SJSA1 (cell line): ENCODE measurements at regions not wholly inside any gene's neighbourhood (a gene's known extent, or its start where the extent isn't known, plus 50 kb on each side); places are given as distances from the start of the nearest gene placed in this dataset.

Source experiments
- DNase-seq, 2 experiments: peaks; one replicate each; pipeline ENCODE4 v3.0.0-alpha.2; 2015 to 2020; ENCODE audit warnings: low spot score in 2 of 2, low read depth in 1 of 2
- H3K27ac ChIP-seq: fragments of 250-450 bp; sonication (Bioruptor Pico); 2 replicates; pipeline ENCODE4 v1.5.1; 2020; ENCODE audit warnings: mild to moderate bottlenecking, moderate library complexity
- H3K27me3 ChIP-seq: fragments of 250-450 bp; sonication (Bioruptor Pico); replicated peaks from 2 replicates; pipeline ENCODE4 v1.5.1; 2020; ENCODE audit warnings: mild to moderate bottlenecking, moderate library complexity
- H3K36me3 ChIP-seq: fragments of 250-450 bp; sonication (Bioruptor Pico); 2 replicates; pipeline ENCODE4 v1.5.1; 2020; ENCODE audit warnings: mild to moderate bottlenecking
- H3K4me1 ChIP-seq: fragments of 250-450 bp; sonication (Bioruptor Pico); replicated peaks from 2 replicates; pipeline ENCODE4 v1.6.1; 2021; ENCODE audit warnings: mild to moderate bottlenecking
- H3K4me3 ChIP-seq: fragments of 250-450 bp; sonication (Bioruptor Pico); 2 replicates; pipeline ENCODE4 v1.5.1; 2020; ENCODE audit warnings: mild to moderate bottlenecking
- H3K9me3 ChIP-seq: fragments of 250-450 bp; sonication (Bioruptor Pico); replicated peaks from 2 replicates; pipeline ENCODE4 v1.5.1; 2020; ENCODE audit warnings: mild to moderate bottlenecking

DNA sequence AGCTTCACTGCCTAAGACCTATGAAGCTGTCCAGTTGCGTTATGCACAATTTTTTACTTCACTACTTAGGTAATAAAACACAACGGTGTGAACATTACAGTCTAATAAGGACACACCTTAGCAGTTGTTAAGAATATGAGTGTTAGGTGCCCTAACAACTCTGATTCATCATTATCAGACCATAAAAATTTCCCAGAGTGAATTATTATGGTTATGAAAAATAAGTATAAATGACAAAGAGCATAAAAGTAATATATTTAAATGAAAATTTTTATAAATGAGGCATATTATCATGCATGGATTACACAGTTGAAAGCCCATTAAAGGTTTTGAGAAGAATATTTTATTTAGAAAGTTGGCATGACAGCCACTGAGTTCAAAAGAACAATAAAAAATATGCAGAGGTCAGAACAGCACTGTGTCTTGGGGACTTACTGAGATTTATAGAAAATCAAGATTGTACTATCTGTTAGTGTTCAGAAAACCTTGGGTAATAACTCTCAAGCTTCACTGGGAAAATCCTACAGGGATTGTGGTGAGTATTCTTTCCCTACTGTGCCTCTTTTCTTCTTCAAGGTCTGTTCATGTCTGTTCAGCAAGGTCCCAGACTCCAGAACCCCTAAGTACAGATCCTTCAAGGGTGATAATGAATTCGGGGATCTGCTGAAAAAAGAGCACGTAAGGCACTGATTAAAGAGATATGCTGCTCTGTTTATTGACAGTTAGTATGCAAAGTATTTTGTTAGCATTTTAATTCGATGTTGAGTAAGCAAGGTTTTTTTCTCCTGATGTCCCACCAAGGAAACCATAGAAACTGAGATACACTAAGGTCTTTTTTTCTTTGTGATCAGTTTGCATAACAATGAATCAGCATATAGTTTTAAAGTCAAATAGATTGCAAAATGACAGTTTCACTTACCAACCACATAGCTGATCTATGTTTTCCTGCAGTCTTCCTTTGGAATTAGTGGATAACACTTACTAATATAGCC, 250.0 kb downstream of the DSEL start:
- Histone ChIP-seq H3K27ac (peak overlapping the region; percentile 85), H3K4me1 (peaks cover 23% of the 10 kb centered on the region), H3K9me3 (no peaks in the 10 kb centered on the region), H3K27me3 (no peaks in the 10 kb centered on the region), H3K4me3 (no peak overlapping the region), H3K36me3 (no peaks in the 10 kb centered on the region)
- DNase-seq, result peak in 1 of 2 experiments; percentile 42

DNA sequence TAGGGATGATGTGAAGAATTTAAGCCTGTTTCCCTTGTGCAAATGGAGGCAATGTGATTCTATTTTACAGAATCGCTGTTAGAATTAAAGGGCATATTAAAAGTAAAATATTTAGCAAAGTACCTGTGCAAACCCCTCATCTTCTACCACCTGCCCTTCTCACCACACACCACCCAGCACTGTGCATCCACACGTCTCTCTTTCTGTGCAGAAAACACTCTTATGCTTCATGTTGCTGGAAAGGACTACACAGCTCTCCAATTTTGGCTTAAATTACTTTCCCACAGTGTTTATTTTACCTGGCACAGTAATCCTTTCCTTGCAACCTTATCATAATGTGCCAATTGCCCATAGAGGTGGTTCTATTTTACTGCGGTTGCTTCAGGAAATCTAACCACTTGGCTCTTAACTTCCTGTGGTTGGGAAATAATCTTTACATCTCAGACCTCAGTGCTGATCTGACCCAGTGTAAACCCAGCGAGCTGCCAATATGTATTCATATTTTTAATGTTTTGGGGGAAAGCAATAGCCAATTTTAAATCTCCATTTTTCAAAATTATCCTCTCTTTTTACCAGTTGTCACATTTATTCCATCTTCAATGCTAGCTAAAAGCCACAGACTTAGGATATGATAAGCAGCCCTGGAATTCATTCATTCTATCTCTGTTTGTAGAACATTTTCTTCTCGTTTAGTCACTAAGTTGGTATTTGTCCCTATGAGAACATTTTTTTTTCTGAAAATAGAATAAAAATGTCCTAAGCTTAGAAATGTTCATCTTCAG, 250.9 kb downstream of the DSEL start:
- peaks cover 23% of the 10 kb centered on the region for H3K4me1 ChIP-seq
- no peaks in the 10 kb centered on the region for H3K9me3 ChIP-seq
- peak overlapping the region; percentile 85 for H3K27ac ChIP-seq
- no peaks in the 10 kb centered on the region for H3K27me3 ChIP-seq
- no peaks in the 10 kb centered on the region for H3K36me3 ChIP-seq
- peak in 1 of 2 experiments; percentile 78 for DNase-seq
- H3K4me3 ChIP-seq, result no peak overlapping the region

DNA sequence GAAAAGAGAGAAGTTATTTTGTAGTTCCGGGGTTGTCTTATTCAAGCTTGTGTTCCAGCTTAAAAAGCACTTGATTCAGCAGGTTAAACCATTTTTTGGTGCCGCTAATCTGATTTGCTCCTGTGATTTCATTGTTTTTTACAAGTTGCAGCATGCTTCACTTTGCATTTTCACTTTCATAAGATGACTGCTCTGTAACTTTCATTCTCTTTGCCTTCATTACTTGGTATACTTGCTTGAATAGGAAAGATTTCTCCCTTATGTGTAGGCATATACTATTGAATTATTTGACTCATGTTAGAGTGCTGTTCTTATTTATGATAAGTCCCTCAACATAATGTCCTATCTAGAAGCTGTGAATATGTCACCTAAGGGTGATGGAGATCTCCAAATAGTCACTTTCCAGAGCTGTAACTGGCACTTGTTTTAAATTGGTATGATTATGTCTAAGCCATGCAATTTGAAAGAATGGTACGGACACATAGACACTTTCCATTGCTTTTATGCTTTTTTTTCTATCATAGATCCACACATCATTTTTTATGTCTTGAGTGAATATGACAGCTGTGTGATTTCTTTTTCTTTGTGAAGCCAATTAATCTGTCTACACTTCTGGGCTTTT, 254.5 kb downstream of the DSEL start:
- no peak for DNase-seq
- H3K4me3 ChIP-seq, result no peak overlapping the region

DNA sequence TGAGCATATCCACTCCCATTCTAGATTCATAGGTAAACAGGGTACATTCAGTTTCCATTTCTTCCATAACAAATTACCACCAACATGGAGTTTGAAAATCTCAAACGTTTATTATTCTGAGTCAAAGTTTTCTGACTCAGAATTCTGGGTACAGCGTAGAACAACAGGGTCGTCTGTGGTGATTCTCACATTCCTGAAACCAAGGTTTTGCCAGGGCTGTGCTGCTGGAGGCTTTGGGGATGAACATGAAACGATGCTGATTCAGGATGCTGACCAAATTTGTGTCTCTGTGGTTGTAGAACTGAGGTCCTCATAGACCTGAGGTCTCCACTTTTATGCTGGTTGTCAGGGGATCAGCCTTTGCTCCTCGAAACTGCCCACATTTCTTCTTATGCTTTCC, 255.7 kb downstream of the DSEL start:
- no peak overlapping the region for H3K4me3 ChIP-seq
- no peaks in the 10 kb centered on the region for H3K36me3 ChIP-seq
- no peak for DNase-seq
- H3K4me1 ChIP-seq, result peaks cover 10% of the 10 kb centered on the region
- H3K27me3 ChIP-seq, result no peaks in the 10 kb centered on the region
- H3K9me3 ChIP-seq, result no peaks in the 10 kb centered on the region
- H3K27ac ChIP-seq, result no peak overlapping the region

More for the DNA sequence above, 254.5 kb downstream of the DSEL start:
- H3K27me3 ChIP-seq, result no peaks in the 10 kb centered on the region
- H3K36me3 ChIP-seq, result no peaks in the 10 kb centered on the region
- H3K4me1 ChIP-seq, result peaks cover 22% of the 10 kb centered on the region
- H3K27ac ChIP-seq, result no peak overlapping the region
- no peaks in the 10 kb centered on the region for H3K9me3 ChIP-seq

DNA sequence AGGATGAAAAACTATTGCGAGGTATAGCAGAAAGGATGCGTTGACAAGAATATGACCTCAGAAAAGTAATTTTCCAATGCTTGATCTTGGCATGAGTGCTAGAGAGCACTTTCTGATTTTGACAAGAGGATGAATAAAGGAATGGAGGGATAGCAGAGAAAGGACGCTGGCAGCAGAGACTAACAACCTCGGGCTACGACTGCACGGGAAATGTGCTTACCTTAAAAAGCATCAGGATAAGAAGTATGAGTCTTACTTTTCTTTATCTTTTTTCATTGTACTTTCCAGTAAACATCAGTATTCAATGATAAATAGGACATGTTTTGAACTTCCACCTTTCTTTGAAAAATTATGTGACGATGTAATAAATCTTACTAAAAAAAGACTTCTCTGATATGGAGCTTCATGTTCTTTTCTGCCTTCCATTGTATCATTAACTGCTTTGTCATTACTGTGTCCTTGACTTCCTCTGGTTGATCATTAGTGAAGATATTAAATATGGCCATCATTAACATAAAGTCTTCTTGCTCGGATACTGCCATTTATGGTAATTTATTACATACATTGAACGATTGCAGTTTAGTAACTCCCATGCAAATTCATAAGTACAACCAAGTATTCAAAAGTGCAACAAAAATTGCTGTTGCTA, 265.6 kb downstream of the DSEL start:
- no peak overlapping the region for H3K27ac ChIP-seq
- no peaks in the 10 kb centered on the region for H3K36me3 ChIP-seq
- H3K9me3 ChIP-seq, result no peaks in the 10 kb centered on the region
- no peaks in the 10 kb centered on the region for H3K4me1 ChIP-seq
- no peak overlapping the region for H3K4me3 ChIP-seq
- no peak for DNase-seq
- no peaks in the 10 kb centered on the region for H3K27me3 ChIP-seq

DNA sequence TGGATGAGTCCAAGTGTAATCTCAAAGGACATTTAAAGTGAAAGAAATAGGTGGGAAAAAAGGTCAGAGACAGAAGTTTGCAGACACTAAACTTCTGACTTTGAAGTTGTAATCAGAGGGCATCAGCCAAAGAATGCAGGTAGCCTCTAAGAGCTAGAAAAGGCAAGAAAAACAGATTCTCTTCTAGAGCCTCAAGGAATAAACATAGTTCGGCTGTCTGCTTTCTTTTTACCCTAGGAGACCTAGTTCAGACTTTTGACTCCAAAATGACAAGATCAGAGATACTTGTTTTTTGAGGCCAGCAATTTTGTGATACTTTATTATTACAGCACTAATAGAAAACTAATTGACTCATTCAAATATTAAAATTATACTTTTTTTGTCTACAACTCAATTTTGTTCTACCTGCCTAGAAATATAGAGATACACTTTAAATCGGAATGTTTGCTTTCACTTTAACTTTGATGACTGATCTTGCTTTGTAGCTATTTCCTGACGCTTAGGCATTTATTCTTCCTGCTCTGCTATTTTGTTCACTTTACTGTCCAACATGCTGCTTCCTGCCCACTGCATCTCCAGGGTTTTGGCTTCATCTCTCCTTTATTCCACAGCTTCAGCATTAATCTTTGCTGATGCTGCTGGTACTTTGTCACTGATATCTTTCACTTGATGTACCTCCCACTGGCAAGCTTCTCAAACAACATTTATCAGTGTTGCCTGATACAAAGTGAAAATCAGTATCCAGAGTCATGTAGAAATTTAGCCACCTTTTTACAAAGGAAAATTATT, 272.5 kb downstream of the DSEL start:
- H3K27ac ChIP-seq, result no peak overlapping the region
- H3K36me3 ChIP-seq, result no peaks in the 10 kb centered on the region
- no peaks in the 10 kb centered on the region for H3K27me3 ChIP-seq
- no peak for DNase-seq
- H3K4me3 ChIP-seq, result peak overlapping the region; percentile 14
- H3K4me1 ChIP-seq, result peaks cover 4% of the 10 kb centered on the region; the same call in 1 of the 2 replicates
- no peaks in the 10 kb centered on the region for H3K9me3 ChIP-seq

DNA sequence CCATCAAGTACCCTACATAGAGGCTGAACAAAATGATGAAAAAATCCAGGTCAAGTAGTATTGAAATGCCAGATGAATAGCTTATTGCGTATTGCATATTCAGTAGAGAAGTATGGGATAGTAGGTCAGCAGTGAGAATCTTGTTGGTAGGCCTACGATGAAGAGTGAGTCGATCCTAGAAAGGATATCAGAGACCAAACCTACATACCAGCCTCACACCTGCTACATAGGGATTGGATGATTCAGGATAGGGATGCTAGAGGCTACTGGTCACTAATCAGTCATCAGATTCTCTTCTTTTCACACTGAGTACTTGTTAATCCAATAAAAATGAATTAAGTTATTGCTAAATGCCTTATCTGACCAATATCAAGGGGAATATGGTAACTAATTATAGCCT, 274.5 kb downstream of the DSEL start:
- Histone ChIP-seq H3K9me3 (no peaks in the 10 kb centered on the region), H3K27ac (no peak overlapping the region), H3K27me3 (no peaks in the 10 kb centered on the region), H3K4me3 (no peak overlapping the region), H3K36me3 (no peaks in the 10 kb centered on the region), H3K4me1 (peaks cover 4% of the 10 kb centered on the region; the same call in 1 of the 2 replicates)
- no peak for DNase-seq

DNA sequence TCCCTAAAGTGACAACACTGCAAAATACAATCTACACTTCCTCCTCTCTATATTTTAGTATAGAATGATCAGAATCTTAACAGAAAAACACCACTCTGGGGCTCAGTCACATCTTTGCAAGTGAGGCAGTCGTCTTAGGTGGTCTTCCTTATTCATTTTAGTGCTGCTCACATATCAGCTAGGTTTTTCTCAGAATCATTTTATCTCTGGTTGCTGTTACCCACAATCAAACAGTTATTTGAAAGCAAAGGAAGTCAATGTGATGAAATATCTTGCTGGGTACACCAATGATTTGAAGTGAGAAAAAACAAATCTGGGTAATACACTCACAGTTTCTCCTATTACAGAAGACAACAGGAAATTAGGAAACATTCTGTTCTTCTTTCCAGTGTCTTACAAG, 275.2 kb downstream of the DSEL start:
- no peaks in the 10 kb centered on the region for H3K36me3 ChIP-seq
- peaks cover 4% of the 10 kb centered on the region; the same call in 1 of the 2 replicates for H3K4me1 ChIP-seq
- no peak for DNase-seq

DNA sequence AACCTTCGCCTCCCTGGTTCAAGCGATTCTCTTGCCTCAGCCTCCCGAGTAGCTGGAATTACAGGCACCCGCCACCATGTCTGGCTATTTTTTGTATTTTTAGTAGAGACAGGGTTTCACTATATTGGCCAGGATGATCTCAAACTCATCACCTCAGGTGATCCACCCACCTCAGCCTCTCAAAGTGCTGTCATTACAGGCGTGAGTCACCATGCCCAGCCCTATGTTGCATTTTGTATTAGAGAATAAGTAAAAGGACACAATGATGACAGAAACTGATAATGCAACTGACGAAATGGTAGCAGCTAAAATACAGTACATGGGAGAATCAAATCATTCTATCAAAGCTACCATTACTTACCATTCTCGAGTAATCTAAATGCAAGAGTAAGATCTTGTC, 276.7 kb downstream of the DSEL start:
- Histone ChIP-seq H3K27ac (no peak overlapping the region), H3K4me1 (peaks cover 4% of the 10 kb centered on the region; the same call in 1 of the 2 replicates), H3K27me3 (no peaks in the 10 kb centered on the region), H3K9me3 (no peaks in the 10 kb centered on the region), H3K4me3 (no peak overlapping the region), H3K36me3 (no peaks in the 10 kb centered on the region)
- no peak for DNase-seq

More for the DNA sequence above, 275.2 kb downstream of the DSEL start:
- Histone ChIP-seq H3K27ac (no peak overlapping the region), H3K4me3 (no peak overlapping the region), H3K9me3 (no peaks in the 10 kb centered on the region), H3K27me3 (no peaks in the 10 kb centered on the region)

DNA sequence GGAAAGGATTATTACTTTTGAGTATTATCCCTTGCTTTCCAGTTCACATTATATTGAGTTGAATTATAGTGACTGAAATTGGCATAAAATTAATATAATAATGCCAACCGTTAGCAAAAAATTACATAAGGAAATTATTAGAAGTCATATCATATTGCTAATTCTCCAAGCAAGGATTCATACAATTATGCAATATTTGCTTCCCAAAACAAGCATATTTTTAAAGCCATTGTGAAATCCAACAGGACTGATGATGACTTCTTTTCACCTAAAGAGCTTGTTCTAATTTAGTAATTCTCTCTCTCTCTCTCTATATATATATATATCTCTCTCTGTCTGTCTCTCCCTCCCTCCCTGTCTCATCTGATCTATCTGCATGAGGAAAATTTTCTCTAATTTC, 283.5 kb downstream of the DSEL start:
- Histone ChIP-seq H3K36me3 (no peaks in the 10 kb centered on the region), H3K4me1 (no peaks in the 10 kb centered on the region), H3K27me3 (no peaks in the 10 kb centered on the region), H3K27ac (0 out of 2 replicates have a peak overlapping the region, but pooled peaks have one; percentile 7), H3K4me3 (no peak overlapping the region), H3K9me3 (no peaks in the 10 kb centered on the region)
- DNase-seq, result no peak

DNA sequence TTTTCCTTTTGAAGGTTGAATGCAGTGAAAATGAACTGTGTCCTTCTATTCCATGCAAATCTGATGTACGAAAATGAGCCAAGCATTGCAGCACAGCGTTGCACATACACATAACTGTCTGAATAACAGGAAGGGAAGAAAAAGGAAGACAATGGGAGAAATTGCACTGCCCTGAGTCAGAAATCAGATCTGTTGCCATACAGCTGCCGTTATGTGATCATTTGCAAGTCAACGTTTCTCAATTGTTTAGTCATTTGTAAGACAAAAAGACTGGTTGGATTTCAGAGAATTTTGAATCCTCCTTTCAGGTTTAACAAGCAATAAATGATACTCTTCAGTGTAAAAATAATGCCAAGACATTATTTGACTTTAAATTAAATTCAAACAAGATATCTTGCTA, 284.1 kb downstream of the DSEL start:
- peak in 1 of 2 experiments; percentile 22 for DNase-seq
- H3K36me3 ChIP-seq, result no peaks in the 10 kb centered on the region
- H3K27ac ChIP-seq, result peak overlapping the region; percentile 22; the same call in 1 of the 2 replicates
- H3K4me3 ChIP-seq, result no peak overlapping the region
- H3K27me3 ChIP-seq, result no peaks in the 10 kb centered on the region
- no peaks in the 10 kb centered on the region for H3K4me1 ChIP-seq
- no peaks in the 10 kb centered on the region for H3K9me3 ChIP-seq

DNA sequence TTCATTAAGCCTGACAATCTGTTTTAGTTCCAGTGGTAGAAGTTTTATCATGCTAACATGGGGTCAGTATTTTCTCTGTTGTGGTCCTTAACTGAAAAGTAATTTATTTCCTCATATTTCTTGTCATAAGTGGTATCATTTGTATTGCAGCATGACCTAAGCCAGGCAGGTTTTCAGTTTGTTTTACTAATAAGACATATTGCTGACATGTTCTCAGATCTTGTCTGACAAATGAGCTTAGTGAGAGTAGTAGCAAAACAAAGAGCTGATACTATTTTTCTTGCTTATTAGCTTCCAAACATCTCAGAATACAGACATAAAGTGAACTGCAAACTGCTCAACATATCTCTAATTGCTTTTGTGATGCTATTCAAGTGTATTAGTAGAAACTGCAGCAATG, 293.6 kb downstream of the DSEL start:
- no peak overlapping the region for H3K27ac ChIP-seq
- no peak for DNase-seq
- H3K36me3 ChIP-seq, result no peaks in the 10 kb centered on the region
- no peaks in the 10 kb centered on the region for H3K9me3 ChIP-seq
- H3K4me1 ChIP-seq, result no peaks in the 10 kb centered on the region
- no peak overlapping the region for H3K4me3 ChIP-seq
- no peaks in the 10 kb centered on the region for H3K27me3 ChIP-seq
